NCI-H446 (cell line): ENCODE measurements at regions not wholly inside any gene's neighbourhood (a gene's known extent, or its start where the extent isn't known, plus 50 kb on each side); places are given as distances from the start of the nearest gene placed in this dataset.
A peak's percentile ranks its signal among the peaks of the same experiment; 100 is the strongest.

ENCODE experiments used
- DNase-seq, 2 experiments: peaks; one replicate each; lab custom pipeline; 2025; lab: John Stamatoyannopoulos, UW

DNA sequence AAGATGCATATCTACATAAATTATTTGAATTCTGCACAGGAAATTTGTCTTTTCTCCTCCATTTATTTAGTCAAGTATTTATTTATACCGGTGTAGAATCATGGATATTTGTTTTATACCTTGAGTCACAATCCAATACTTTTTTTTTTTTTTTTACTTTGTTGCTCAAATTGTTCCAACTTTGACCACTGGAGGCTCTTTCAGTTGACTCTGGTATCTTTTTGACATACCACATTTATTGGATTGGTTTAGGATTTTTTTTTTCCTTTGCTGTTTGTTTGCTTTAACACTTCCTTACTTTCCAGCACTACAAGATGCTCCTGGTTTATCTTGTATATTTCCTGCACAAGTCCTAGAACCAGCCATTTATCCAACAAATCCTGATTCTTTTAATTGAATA is 543.1 kb upstream of the RIOK2 start:
- DNase-seq, result no peak

DNA sequence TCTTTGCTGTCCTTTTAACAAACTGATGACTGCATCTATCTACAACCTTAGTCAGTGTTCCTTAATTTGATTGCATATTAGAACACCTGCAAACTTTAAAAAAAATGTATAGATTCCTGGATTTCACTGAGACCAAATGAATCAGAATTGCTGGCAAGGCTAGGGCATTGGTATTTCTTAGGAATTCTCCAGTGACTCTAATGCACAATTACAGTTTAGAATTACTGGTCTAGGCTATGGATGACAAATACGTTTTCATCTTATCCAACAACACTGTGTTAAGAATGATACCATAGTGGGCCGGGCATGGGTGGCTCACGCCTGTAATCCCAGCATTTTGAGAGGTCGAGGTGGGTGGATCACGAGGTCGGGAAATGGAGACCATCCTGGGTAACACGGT is 545.9 kb upstream of the RIOK2 start:
- no peak for DNase-seq

DNA sequence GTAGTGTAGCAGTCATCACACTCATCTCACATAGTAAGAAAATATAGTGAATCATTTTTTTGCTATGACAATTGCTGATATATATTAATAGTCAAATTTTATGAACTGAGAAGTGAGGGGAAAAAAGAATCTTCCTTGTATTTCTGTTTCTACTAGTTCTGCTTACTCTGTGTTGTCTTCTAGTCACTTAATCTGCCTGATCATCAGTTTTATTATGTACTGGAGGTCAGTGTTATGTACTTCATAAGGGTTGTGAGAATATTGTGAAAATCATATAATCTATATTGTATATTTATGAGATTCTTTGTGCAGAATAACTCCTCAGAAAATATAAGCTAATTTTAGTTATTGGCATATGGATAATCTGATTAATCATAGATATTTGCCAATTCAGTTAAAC is 546.9 kb upstream of the RIOK2 start:
- no peak for DNase-seq

DNA sequence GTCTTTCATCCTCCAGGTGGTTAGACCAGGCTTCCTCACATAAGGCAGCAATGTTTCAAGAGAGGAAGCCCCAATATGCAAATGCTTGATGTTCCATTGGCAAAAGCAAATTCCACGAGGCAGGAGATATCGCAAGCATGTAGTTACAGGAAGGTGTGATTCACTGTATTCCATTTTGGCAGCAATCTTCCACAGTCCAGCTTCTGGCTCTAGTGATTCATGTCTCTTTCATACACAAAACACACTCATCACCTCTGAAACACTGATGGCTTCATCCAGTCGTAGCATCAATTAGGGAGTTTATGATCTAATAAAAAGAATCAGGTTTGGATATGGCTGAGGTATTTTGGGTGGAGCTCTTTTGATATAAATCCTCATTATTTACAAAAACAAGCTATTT is 552.2 kb upstream of the RIOK2 start:
- no peak for DNase-seq

DNA sequence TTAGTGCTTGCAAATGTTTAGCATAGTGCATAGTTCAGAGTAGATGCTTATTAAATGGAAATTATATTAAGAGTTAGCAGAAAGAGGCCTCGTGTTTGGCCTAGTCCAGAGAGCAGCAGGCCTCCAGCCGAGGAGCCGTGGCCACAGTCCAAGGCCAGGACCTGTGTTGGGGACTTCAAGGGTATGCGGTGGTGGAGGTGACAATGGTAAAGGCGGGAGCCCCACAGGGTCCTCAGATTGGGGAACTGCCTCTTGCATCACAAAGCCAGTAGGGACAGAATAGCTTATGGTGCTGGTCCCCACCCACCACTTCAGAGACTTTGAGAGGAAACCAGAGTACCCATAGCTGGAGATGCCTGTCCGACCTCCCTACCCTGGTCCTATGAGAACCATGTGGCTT is 554.6 kb upstream of the RIOK2 start:
- no peak for DNase-seq

DNA sequence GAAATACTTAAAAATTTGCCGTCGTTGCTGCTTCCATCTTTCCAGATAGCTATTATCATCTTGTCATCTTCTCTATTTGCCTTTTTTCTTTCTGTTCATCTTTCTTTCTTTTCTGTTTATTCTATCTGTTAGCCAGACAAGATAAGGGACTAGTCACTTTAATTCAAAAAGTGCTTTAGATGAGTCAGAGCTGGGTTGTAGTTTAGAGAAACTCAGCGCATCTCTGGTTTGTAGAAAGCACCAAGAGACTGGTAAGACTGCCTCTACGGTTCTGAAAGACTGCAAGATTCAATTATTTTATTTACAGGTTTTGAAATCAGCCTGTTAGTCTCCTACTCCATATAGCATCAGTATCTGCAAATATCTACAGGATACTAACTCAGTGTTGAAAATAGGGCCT is 562.8 kb upstream of the RIOK2 start:
- no peak for DNase-seq

DNA sequence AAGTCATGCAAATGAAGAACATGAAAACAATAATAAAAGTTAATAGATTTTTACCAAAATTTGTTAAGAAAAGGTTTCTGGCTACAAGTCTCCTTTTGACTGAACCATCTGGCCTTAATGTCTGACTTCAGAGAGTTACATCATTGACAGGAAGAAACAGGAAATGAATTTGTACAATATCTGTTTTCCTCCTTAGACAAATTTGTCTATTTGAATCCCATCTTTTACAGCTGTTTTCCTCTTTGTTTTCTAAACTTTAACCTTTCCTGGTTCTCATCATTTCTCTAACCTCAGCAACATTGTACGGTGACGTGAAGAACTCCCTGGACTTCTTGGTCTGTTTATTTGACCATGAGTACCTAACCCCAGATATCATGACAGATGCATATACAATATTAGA is 567.5 kb upstream of the RIOK2 start:
- DNase-seq, result no peak

DNA sequence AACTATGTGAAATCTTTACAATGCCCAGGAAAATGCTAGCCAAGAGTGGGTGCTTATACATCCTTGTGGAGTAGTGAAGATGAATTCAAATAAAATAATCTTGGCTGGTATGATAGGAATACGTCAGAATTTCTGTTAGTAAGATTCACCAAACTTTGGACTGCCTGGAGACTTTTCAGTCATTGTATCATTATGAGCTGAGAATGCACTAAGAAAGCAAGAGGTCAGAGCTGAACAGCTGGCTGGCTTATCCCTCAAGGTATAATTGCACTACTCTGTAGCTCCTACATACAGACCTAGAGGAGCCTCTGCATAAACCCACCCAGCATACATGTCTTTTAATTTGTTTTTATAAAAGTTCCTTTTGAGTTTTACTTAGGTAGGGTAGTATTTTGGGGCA is 568.5 kb upstream of the RIOK2 start:
- no peak for DNase-seq

DNA sequence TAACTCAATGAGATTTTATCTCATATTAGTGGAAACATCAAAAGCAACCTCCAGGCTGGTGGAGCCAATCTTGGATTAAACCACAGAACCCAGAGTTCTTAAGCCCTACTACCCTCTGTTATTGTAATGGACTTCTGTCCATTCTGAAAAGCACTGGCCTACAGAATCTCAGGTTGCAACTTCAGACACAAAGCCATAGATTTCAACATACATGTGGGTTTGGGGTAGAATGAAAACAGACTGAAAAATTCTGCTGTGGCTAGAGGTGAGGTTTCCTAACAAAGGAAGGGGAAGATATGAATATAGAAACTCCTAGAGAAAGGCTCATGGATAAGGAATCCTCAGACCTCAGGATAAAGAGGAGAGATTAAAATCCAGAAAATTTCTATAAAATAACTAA is 569.8 kb upstream of the RIOK2 start:
- DNase-seq, result no peak

DNA sequence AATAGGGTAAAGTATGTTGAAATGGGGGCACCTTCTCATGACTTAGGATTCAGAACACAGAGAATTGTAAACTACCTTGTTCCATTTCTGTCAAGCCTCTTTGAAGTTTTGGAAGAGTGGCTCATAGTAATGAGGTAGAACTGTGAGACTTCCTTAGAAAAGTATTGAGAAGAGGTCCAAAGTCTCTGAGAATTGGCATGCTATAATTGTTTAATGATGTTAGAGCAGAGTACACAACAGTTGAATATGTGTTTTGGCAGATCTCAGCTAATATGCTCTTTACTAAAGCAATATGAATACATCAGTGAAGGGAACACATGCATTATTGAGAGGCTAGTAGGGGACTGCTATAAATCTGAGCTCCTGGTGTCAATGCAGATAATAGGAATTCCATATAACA is 579.4 kb upstream of the RIOK2 start:
- no peak for DNase-seq

DNA sequence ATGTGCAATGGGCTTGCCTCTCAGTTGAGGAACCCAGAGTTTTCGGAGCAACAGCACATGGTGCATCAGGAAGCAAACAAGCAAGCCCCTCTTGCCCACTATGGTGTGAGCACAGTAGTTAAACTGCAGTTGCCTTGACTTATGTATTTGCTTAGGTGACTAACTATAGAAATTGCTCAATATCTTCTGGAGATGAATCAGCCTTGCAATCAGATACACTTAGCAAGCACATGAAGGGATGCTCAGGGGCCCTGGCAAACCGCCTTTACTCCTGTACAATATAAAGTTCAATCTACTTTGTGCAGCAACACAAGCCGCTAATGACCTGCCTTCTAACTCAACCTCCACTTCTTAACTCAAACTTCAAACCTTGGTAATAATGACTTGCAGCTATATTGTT is 581.7 kb upstream of the RIOK2 start:
- no peak for DNase-seq

DNA sequence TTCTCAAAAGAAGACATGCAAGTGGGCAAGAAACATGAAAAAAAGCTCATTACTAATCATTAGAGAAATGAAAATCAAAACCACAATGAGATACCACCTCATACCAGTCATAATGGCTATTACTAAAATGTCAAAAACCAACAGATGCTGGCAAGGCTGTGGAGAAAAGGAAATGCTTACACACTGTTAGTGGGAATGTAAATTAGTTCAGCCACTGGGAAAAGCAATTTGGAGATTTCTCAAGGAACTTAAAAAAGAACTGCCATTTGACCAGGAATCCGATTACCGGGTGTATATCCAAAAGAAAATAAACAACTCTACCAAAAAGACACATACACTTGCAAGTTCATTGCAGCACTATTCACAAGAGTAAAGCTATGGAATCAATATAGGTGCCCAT is 595.4 kb upstream of the RIOK2 start:
- no peak for DNase-seq

DNA sequence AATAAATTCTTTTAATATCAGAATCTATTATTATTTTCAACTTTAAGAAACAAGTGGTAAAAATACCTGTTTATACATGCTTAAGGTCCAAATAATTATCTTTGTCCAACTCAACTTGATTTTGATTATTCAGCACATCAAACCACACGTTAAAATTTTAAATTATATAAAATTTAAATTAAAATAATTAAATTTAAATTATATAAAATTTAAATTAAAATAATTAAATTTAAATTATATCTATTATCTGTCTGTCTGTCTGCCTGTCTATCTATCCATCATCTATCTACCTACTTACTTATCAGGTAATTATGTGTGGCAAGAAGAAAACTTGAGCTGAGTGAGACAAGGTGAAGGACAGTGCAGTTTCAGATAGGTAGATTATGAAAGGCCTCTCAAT is 605.3 kb upstream of the RIOK2 start:
- no peak for DNase-seq

DNA sequence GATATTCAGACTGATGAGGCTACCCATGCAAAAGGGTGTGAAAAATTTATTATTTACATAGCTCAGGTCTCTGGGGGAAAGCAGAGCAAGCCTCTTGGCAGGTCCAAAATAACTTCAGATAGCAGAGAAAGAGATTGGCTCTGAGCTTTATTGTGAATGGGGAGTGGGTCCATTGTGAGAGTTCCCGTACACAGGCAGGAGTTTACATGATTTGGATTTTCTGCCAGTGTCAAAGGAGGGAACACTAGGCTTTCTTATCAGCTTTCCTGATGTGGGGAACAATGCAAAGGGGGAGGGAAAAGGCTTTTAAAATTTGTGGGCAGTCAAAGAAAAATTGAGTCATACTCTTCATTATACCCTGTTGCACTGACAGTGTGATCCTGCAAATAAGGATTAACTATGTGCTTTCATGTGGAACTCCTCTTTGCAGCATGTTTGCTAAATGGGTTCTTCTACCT is 615.0 kb upstream of the RIOK2 start:
- no peak for DNase-seq

DNA sequence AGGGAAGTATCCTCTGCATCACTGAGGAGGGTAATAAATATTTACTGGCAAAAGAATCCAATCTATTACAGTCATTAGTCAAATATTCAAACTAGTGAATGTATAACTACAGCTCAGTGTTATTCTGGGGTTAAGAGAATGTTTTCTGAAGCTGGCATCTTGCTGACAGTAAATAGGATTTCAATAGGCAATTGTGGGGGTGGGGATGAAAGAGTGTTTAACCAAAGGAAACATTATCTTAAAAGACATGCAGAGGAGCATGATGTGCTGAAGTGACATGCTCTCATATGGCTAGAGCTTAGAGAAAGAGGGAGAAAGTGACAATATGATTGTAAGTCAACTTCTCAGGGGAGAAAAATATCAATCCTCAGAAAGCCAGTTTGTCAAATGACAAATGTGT is 618.4 kb upstream of the RIOK2 start:
- no peak for DNase-seq

DNA sequence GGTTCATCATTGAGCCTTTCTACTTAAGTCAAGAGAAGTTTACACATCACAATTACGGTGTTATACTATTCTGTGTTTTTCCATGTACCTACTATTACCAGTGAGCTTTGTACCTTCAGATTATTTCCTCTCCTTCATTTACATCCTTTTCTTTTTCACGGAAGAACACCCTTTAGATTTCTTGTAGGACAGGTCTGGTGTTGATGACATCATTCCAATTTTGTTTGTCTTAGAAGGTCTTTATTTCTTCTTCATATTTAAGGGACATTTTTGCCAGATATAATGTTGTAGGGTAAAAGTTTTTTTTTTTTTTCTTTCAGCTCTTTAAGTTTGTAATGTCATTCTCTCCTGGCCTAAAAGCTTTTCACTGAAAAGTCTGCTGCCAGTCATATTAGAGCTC is 637.1 kb upstream of the RIOK2 start:
- no peak for DNase-seq

DNA sequence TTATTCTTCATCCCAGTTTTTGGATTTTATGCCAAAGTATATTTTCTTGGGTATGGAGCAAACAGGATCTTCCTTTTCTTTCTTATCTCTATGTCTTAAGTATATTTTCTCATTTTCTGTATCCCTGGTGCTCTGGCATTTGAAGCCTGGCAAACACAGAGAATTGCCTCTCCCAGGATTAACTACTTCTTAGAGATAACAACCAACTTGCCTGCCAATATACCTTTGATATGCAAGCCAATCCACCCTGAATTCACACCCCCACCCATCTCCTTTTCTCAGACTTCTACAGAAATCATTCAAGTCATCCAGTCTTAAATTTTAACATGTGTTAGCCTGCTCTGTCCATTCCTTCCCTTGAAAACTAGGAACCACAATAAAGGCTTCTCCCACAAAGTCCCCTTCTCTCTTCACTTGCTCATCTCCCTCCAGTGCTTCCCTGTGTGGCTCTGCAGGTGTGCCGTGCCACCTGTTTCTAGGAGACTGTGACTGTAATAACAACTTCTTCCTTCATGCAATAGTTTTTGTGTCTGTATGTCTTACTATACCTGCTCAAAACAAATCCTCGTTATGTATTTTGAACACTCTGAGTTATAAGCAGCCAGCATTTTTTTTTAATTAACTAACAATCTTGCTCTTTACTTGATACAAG is 649.7 kb upstream of the RIOK2 start:
- no peak for DNase-seq

DNA sequence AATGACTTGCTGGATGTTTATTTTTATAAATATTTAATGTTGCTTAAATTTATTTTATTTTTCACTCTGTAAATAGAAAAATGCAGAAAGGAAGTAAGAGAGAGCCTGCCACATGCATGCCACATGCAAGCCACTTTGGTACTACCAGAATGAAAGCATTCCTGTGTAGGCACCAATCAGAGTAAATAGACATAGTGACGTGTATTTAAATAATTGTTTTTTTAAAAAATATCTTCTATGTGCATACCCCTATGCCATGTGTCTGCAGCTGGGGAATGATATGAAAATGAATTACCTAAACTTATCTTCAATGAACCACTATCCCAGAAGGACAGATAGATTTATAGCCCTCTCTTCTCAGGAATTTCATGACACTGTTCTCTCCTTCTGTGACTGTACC is 651.5 kb upstream of the RIOK2 start:
- no peak for DNase-seq

DNA sequence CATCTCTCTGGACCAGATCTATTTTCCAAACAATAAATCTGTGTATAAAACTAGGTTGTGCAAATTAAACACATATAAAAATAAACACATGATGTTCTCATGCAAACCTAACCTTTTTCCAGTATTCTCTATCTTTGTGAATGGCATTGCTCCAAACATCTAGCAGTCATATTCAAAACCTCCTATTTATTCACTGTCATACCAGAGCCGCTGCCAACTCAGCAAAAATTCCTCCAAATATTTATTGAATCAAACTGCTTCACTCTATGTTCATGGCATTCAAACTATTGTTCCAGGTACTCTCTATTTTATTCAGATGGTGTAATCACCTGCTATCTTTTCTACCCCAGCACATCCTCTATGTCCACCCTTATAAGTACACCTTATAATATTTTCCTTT is 652.1 kb upstream of the RIOK2 start:
- peak in 1 of 2 experiments; percentile 4 for DNase-seq

DNA sequence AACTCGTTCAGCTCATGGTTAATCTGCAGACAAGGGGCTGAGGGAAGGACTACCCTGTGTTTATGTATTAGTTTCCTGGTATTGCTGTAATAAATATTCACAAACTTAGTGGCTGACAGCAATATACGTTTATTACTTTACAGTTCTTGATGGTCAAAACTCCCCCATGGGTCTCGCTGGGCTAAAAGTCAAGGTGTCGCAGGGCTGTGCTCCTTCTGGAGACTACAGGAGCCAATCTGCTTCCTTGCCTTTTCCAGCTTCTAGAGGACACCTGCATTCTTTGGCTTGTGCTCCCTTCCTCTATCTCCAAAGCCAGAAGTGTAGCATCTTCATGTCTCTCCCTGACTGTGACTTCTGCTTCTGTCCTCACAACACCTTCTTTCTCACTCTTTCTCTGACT is 653.8 kb upstream of the RIOK2 start:
- no peak for DNase-seq

DNA sequence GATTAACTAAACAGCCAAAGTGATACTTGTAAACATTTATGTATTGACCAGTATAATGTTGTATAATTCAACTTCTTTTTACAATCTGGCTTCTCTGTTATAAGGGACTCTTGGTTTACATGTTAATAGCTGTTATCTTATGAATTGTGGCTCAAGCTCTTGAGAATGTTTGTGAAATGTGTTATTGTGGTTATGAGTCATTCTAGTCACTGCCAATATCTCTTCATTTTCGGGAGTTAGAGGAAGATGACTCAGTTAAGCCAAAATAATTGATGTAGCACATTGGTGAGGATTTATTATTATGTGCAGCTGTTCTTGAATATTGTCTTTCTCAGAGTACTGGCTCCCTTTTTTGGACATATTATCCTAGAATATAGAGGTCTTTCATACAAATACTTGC is 655.2 kb upstream of the RIOK2 start:
- peak; percentile 59 to 76 for DNase-seq

DNA sequence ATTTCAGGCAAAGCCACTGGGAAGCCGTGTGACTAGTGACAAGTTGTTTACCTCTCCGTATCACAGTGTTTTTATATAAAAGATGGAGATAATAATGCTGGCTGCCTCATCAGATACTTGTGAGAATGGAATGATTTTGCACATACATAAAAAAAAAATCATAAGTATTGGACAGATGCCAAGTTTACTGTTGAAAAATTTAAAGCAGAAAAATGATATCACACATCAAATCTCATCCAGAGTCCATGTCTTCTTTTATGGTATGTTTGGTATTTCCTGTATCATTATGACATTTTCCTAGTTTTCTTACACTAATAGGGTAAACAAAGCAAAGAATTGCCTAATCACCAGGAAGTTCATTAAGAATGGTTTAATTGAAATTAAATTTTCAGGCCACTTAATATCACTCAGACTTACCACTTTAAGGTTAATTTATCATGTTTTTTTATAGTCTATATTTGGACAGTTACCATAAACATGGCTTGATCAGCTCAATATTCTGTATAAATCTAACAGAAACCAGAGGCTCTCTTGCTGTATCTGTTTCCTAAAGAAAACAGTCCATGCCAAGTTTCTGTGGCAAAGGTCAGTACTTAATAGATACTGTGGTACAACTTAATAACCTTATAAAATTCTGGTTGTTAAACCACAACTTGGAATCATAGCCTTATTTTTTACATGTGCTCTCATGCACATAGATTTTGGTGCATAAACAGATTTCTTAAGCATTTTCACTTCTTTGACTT is 656.5 kb upstream of the RIOK2 start:
- peak in 1 of 2 experiments; percentile 12 for DNase-seq

DNA sequence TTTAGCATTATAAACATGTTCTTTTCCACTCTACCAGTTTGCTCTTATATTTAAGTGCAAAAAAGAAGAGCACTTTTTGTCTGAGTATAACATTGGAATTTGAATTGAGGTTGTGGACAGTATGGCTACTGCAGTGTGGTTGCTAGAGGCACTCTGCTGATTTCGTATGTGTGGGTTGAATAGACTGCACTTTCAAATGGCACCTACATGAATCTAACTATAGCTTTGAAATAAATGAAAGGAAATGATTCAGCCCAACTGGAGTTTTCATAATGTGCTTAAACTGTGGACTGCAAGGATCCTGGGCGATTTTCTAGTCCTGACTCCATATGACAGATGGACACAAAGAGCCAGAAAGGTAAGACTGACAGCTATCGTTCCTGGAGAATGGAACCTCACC is 657.6 kb upstream of the RIOK2 start:
- no peak for DNase-seq

DNA sequence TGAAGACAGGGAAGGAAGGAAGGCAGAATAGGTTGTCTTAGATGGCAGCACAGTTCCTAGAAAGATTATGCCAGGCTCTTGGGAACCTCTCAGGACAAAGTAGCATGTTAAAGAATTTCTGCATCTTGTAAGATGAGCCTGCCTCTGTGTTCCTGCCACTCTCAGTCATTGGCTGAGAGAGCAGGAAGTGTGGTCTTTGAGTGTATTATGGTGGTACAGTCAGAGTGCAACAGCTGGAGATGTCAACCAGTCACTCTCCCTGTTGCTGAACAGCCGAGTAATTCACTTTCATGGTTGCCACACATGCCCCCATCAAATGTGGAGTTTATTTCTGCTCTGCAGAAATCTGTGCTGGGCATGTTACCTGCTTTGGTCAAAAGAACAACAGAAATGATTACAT is 659.6 kb upstream of the RIOK2 start:
- DNase-seq, result no peak
